SK-N-SH (cell line): ENCODE measurements at regions not wholly inside any gene's neighbourhood (a gene's known extent, or its start where the extent isn't known, plus 50 kb on each side); places are given as distances from the start of the nearest gene placed in this dataset.

Experiments
- CTCF ChIA-PET: fragments of 300-600, 350-600 bp; formaldehyde crosslinking; extraction: SDS; loops from one replicate; lab custom pipeline; 2021; lab: Yijun Ruan, JAX
- POLR2A ChIA-PET: fragments of 350-600 bp; sonication (Branson Sonifier 250); formaldehyde crosslinking; extraction: SDS; loops from one replicate; lab custom pipeline; 2020; ENCODE audit warnings: antibody characterized with exemption, inconsistent platforms; lab: Yijun Ruan, JAX
- DNase-seq: peaks from one replicate; pipeline ENCODE4 v3.0.0; 2012
- H2AFZ ChIP-seq: fragments of 200-600 bp; sonication (generic); 2 replicates; pipeline ENCODE4 v1.8.1; 2016; ENCODE audit warnings: antibody characterized with exemption, mild to moderate bottlenecking, low read depth
- H3F3A ChIP-seq: fragments of 200-600 bp; sonication (generic); replicated peaks from 2 replicates; pipeline ENCODE3; 2016; ENCODE audit warnings: antibody characterized with exemption, mild to moderate bottlenecking; ENCODE audit not compliant: insufficient read depth
- H3K27ac ChIP-seq, 2 experiments: fragments of 200-500 bp in 1 of 2; fragments of 200-600 bp in 1 of 2; sonication (Bioruptor generic) in 1 of 2; sonication (generic), shearing (Covaris generic) in 1 of 2; 2 replicates each; pipeline versions ENCODE4 v1.5.1 to v1.6.1; 2014 to 2016; ENCODE audit warnings: low read depth in 2 of 2, inconsistent platforms in 1 of 2, low read length in 1 of 2, mild to moderate bottlenecking in 1 of 2, mixed read lengths in 1 of 2
- H3K27me3 ChIP-seq: fragments of 200-600 bp; sonication (generic), shearing (Covaris generic); 2 replicates; pipeline ENCODE4 v1.6.1; 2016; ENCODE audit warnings: mixed run types; ENCODE audit not compliant: insufficient read depth
- H3K36me3 ChIP-seq, 2 experiments: fragments of 200-500 bp in 1 of 2; fragments of 200-600 bp in 1 of 2; sonication (Bioruptor generic) in 1 of 2; sonication (generic) in 1 of 2; replicated peaks in 1 of 2; 2 replicates each; pipeline versions ENCODE3 to v1.5.1; 2014 to 2016; ENCODE audit warnings: low read length in 1 of 2, mild to moderate bottlenecking in 1 of 2; ENCODE audit not compliant: insufficient read depth in 2 of 2, control insufficient read depth in 1 of 2
- H3K4me1 ChIP-seq, 2 experiments: fragments of 200-500 bp in 1 of 2; fragments of 200-600 bp in 1 of 2; sonication (Bioruptor generic) in 1 of 2; sonication (generic), shearing (Covaris generic) in 1 of 2; 2 replicates each; pipeline versions ENCODE4 v1.5.1 to v1.6.1; 2014 to 2016; ENCODE audit warnings: low read depth in 1 of 2, low read length in 1 of 2, mixed run types in 1 of 2; ENCODE audit not compliant: insufficient read depth in 2 of 2, control insufficient read depth in 1 of 2
- H3K4me2 ChIP-seq: fragments of 200-600 bp; sonication (generic), shearing (Covaris generic); 2 replicates; pipeline ENCODE4 v1.6.1; 2017; ENCODE audit warnings: mixed run types
- H3K4me3 ChIP-seq, 2 experiments: fragments of 200-500 bp in 1 of 2; fragments of 200-600 bp in 1 of 2; sonication (Bioruptor generic) in 1 of 2; sonication (generic), shearing (Covaris generic) in 1 of 2; 2 replicates each; pipeline versions ENCODE4 v1.5.1 to v1.8.1; 2014 to 2016; ENCODE audit warnings: low read depth in 2 of 2, inconsistent platforms in 1 of 2, low read length in 1 of 2, mild to moderate bottlenecking in 1 of 2, mixed read lengths in 1 of 2, moderate library complexity in 1 of 2
- H3K79me2 ChIP-seq: fragments of 200-600 bp; sonication (generic); 2 replicates; pipeline ENCODE4 v1.8.1; 2017; ENCODE audit warnings: mild to moderate bottlenecking; ENCODE audit not compliant: insufficient read depth
- H3K9ac ChIP-seq: fragments of 200-600 bp; sonication (generic); 2 replicates; pipeline ENCODE4 v1.6.1; 2017; ENCODE audit warnings: mixed run types
- H3K9me2 ChIP-seq: fragments of 200-600 bp; sonication (generic); 2 replicates; pipeline ENCODE4 v1.6.1; 2017; ENCODE audit warnings: mixed run types
- H3K9me3 ChIP-seq: fragments of 200-600 bp; sonication (generic); 2 replicates; pipeline ENCODE4 v1.6.1; 2017; ENCODE audit warnings: mixed run types, mild to moderate bottlenecking, moderate library complexity
- H4K20me1 ChIP-seq: fragments of 200-600 bp; sonication (generic); 2 replicates; pipeline ENCODE4 v1.6.1; 2017; ENCODE audit warnings: mild to moderate bottlenecking, mixed run types; ENCODE audit not compliant: insufficient read depth
- CHD2 ChIP-seq: fragments of 150-350 bp; IDR thresholded peaks from 2 replicates; pipeline ENCODE4 v1.6.1; 2018; ENCODE audit warnings: low read length; ENCODE audit not compliant: partially characterized antibody
- FOSL2 ChIP-seq: IDR thresholded peaks from 2 replicates; pipeline ENCODE4 v1.4.0; 2012; ENCODE audit warnings: low read depth, mild to moderate bottlenecking, moderate library complexity, borderline replicate concordance
- FOXM1 ChIP-seq: IDR thresholded peaks from 2 replicates; pipeline ENCODE4 v1.4.0; 2012; ENCODE audit warnings: low read depth, mild to moderate bottlenecking
- GABPA ChIP-seq: IDR thresholded peaks from 2 replicates; pipeline ENCODE4 v1.4.0; 2012; ENCODE audit warnings: low read depth, mild to moderate bottlenecking
- MXI1 ChIP-seq: IDR thresholded peaks from 2 replicates; pipeline ENCODE4 v1.6.1; 2012; ENCODE audit warnings: mild to moderate bottlenecking, low read depth, low read length, improper control_type of control experiment
- RCOR1 ChIP-seq: fragments of 150-350 bp; IDR thresholded peaks from 2 replicates; pipeline ENCODE4 v1.6.1; 2017; ENCODE audit warnings: antibody characterized with exemption, low read length
- REST ChIP-seq: IDR thresholded peaks from 2 replicates; pipeline ENCODE4 v1.6.1; 2012; ENCODE audit warnings: mild to moderate bottlenecking, low read depth, low read length, moderate library complexity
- TCF12 ChIP-seq: IDR thresholded peaks from 2 replicates; pipeline ENCODE4 v1.4.0; 2012
- TEAD4 ChIP-seq: IDR thresholded peaks from 2 replicates; pipeline ENCODE4 v1.4.0; 2012; ENCODE audit warnings: mild to moderate bottlenecking, borderline replicate concordance; ENCODE audit not compliant: insufficient read depth
- USF2 ChIP-seq: fragments of 150-350 bp; IDR thresholded peaks from 2 replicates; pipeline ENCODE4 v1.6.1; 2017; ENCODE audit warnings: antibody characterized with exemption, low read length, low read depth, borderline replicate concordance
- YY1 ChIP-seq: IDR thresholded peaks from 2 replicates; pipeline ENCODE4 v1.4.0; 2012; ENCODE audit warnings: low read depth, mild to moderate bottlenecking
- ZBTB33 ChIP-seq: IDR thresholded peaks from 2 replicates; pipeline ENCODE4 v1.4.0; 2012; ENCODE audit warnings: low read depth, borderline replicate concordance
- WGBS: methylation state at CpG from one replicate; pipeline ENCODE4 v1.1.6; 2017; ENCODE audit warnings: low lambda C conversion rate; 5-methylcytosine and 5-hydroxymethylcytosine counted together
- TF ChIP-seq, protein P1 (sequence below): IDR thresholded peaks from 2 replicates; pipeline ENCODE4 v1.4.0; 2012; ENCODE audit warnings: low read depth, borderline replicate concordance

- H4K20me1 ChIP-seq: no peaks in the 10 kb centered on the region
- H3K4me2 ChIP-seq: no peak overlapping the region
- no peak overlapping the region for H3K27ac ChIP-seq
- no peak overlapping the region for H3K9ac ChIP-seq
- DNase-seq: no peak
- 0 out of 2 replicates have a peak, but pooled peaks have one; percentile 4 for TF ChIP-seq TCF12
- TF ChIP-seq, protein P1, sequence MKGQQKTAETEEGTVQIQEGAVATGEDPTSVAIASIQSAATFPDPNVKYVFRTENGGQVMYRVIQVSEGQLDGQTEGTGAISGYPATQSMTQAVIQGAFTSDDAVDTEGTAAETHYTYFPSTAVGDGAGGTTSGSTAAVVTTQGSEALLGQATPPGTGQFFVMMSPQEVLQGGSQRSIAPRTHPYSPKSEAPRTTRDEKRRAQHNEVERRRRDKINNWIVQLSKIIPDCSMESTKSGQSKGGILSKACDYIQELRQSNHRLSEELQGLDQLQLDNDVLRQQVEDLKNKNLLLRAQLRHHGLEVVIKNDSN: no peak
- no peak for TF ChIP-seq REST
- H3K27me3 ChIP-seq: no peaks in the 10 kb centered on the region
- no peaks in the 10 kb centered on the region for H3K36me3 ChIP-seq
- no peaks in the 10 kb centered on the region for H3F3A ChIP-seq
- no peaks in the 10 kb centered on the region for H3K9me2 ChIP-seq
- POLR2A ChIA-PET: no interaction called here
- no peak overlapping the region for H3K4me3 ChIP-seq
- WGBS: 91% methylated on average over 4 of the region's 4 CpGs
- H3K9me3 ChIP-seq: no peaks in the 10 kb centered on the region
- H3K79me2 ChIP-seq: no peaks in the 10 kb centered on the region
- H2AFZ ChIP-seq: no peak overlapping the region
- H3K4me1 ChIP-seq: peaks cover 4 to 12% of the 10 kb centered on the region in 2 experiments; a peak in 1 of 4 replicates
- CTCF ChIA-PET: interaction anchor here (1.4 to 3.4 kb wide), 2 partner anchors 47 to 283 kb away, joined by 4 to 11 read pairs; no protein-coding TSS in a partner anchor
Measured at GRCh38 chr6:111992851-111993250, 61.1 kb upstream of the CCN6 start.

- Histone ChIP-seq H3K27ac (no peak overlapping the region), H3K36me3 (no peaks in the 10 kb centered on the region), H3K79me2 (no peaks in the 10 kb centered on the region), H3F3A (no peaks in the 10 kb centered on the region), H3K9me3 (no peaks in the 10 kb centered on the region), H3K9ac (no peak overlapping the region), H3K4me3 (no peak overlapping the region), H3K4me2 (no peak overlapping the region), H3K4me1 (peaks cover 4 to 12% of the 10 kb centered on the region in 2 experiments; a peak in 1 of 4 replicates), H3K27me3 (no peaks in the 10 kb centered on the region), H4K20me1 (no peaks in the 10 kb centered on the region), H3K9me2 (no peaks in the 10 kb centered on the region), H2AFZ (no peak overlapping the region)
- DNase-seq: no peak
- WGBS: 91% methylated on average over 5 of the region's 6 CpGs
- ChIA-PET CTCF (interaction anchor here (0.9 to 3.4 kb wide), 2 partner anchors 113 to 283 kb away, joined by 3 to 11 read pairs; no protein-coding TSS in a partner anchor), POLR2A (no interaction called here)
- TF ChIP-seq CHD2 (no peak), ZBTB33 (no peak), GABPA (no peak), FOXM1 (no peak), TEAD4 (no peak), YY1 (no peak), RCOR1 (no peak), MXI1 (no peak), FOSL2 (no peak), USF2 (no peak)
- TF ChIP-seq, protein P1: no peak
Measured at GRCh38 chr6:111993342-111993741, 60.6 kb upstream of the CCN6 start.
